ENCODE measurements at regions not wholly inside any gene's neighbourhood (a gene's known extent, or its start where the extent isn't known, plus 50 kb on each side); places are given as distances from the start of the nearest gene placed in this dataset.

DNA sequence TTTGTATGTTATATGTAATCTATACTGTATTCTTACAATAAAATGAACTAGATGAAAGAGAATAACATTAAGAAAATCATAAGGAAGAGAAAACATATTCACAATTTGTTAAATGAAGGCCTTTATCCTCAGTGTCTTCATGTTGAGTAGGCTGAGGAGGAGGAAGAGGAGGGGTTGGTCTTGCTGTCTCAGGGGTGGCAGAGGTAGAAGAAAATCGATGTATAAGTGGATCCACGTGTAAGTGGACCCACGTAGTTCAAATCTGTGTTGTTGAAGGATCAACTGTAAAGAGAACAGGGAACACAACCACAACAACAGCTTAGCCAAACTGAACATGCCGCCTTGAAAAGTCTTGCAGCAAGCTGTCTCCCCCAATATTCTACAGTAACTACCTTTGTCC is 161.6 kb upstream of the NRP1 start:
- H3K36me3 ChIP-seq (replicated peaks in 1 of 2), result no peaks in the 10 kb centered on the region
- 69 to 76% (median 75%) methylated on average over 4 of the region's 4 CpGs for WGBS, 4 donors
- no peaks in the 10 kb centered on the region for H3K27me3 ChIP-seq
- no peak for TF ChIP-seq POLR2A (IDR thresholded peaks at IDR 0.05)
- TF ChIP-seq, protein P1, sequence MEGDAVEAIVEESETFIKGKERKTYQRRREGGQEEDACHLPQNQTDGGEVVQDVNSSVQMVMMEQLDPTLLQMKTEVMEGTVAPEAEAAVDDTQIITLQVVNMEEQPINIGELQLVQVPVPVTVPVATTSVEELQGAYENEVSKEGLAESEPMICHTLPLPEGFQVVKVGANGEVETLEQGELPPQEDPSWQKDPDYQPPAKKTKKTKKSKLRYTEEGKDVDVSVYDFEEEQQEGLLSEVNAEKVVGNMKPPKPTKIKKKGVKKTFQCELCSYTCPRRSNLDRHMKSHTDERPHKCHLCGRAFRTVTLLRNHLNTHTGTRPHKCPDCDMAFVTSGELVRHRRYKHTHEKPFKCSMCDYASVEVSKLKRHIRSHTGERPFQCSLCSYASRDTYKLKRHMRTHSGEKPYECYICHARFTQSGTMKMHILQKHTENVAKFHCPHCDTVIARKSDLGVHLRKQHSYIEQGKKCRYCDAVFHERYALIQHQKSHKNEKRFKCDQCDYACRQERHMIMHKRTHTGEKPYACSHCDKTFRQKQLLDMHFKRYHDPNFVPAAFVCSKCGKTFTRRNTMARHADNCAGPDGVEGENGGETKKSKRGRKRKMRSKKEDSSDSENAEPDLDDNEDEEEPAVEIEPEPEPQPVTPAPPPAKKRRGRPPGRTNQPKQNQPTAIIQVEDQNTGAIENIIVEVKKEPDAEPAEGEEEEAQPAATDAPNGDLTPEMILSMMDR (IDR thresholded peaks at IDR 0.05), result no peak
- no peak overlapping the region for H3K4me3 ChIP-seq
- H3K27ac ChIP-seq, result no peak overlapping the region
- no peaks in the 10 kb centered on the region for H3K4me1 ChIP-seq (replicated peaks in 1 of 2)
- intact Hi-C loops (cut with DNase I), result no loop called here
- DNase-seq, result no peak
- no peaks in the 10 kb centered on the region for H3K9me3 ChIP-seq (replicated peaks in 1 of 3)

DNA sequence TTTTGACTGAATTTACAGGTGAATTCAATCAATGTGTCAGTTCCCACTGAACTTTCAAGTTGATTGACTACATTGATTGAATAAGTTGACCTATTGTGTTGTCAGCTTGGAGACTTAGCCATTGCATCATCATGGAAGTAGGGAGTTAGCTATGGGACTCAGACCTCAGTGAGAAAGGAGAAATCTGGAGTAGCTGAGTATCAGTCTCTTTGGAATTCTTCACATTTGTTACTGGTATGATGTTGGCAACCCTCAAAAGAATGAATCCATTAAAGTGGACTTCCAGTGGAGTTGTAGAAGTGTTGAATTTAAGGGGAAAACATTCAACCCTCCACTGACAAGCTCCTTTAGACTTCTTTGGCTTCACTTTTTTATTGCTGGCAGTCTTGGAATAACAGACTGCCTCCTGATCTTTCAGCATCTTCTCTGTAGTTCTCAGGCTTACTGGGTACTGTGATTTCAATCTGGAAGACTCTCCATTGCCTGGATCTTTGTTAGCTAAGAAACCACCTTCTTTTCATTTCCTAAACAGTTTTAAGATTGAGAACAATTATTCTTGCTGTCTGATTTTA is 160.3 kb upstream of the NRP1 start:
- Histone ChIP-seq H3K9me3 (replicated peaks in 1 of 3) (no peaks in the 10 kb centered on the region), H3K36me3 (replicated peaks in 1 of 2) (no peaks in the 10 kb centered on the region), H3K27me3 (no peaks in the 10 kb centered on the region), H3K4me3 (no peak overlapping the region), H3K27ac (no peak overlapping the region), H3K4me1 (replicated peaks in 1 of 2) (no peaks in the 10 kb centered on the region)
- DNase-seq, result no peak
- TF ChIP-seq POLR2A (IDR thresholded peaks at IDR 0.05), result no peak
- TF ChIP-seq, protein P1 (IDR thresholded peaks at IDR 0.05), result no peak
- intact Hi-C loops (cut with DNase I), result no loop called here

DNA sequence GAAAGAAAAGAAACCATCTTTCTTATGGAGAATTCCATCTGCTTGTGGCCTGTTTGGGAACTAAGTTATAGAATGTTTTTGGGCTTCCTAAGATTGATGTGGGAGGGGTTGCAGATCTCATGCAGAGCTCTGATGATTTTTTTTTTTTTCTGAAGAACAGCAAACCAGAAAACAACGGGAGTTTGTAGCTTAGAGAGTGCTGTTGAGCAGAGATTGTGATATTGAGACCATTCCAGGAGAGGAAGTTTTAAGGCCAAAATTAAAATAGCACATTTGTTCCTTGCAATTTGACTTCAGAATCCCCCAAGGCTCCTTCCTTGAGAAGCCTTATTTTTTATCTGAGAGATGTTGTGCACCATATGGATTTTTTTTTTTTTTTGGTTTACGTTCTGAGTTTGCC is 159.5 kb upstream of the NRP1 start:
- WGBS, 4 donors, result 66 to 75% (median 67%) methylated on average over 2 of the region's 2 CpGs
- intact Hi-C loops (cut with DNase I), result no loop called here

DNA sequence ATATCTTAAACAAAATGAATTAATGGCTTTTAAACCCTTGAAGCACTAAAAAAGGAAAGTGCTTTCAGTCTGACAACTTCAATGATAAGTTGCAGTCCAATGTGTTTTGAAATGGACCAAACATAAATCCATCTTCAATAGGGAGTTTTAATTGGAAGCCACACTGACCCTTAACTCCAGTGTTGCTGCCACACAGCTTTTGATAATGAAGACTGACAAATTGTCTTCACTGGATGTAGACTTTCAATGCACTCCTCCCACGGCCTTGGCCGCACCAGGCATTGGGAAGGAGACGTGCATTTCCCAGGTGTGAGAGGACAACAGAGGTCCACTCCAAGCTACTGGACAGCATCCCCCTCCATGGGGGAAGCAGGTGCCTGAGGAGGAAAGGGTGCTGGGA is 159.0 kb upstream of the NRP1 start:
- Histone ChIP-seq H3K4me3 (no peak overlapping the region), H3K9me3 (replicated peaks in 1 of 3) (no peaks in the 10 kb centered on the region), H3K27ac (peak overlapping the region in 1 of 5 donors; percentile 37), H3K4me1 (replicated peaks in 1 of 2) (peaks cover 0 to 5% of the 10 kb centered on the region in 2 donors), H3K36me3 (replicated peaks in 1 of 2) (no peaks in the 10 kb centered on the region), H3K27me3 (no peaks in the 10 kb centered on the region)
- TF ChIP-seq POLR2A (IDR thresholded peaks at IDR 0.05), result no peak
- TF ChIP-seq, protein P1 (IDR thresholded peaks at IDR 0.05), result no peak
- DNase-seq, result no peak
- intact Hi-C loops (cut with DNase I), result no loop called here
- WGBS, 4 donors, result 61 to 80% (median 74%) methylated on average over 3 of the region's 3 CpGs

More for the DNA sequence above, 159.5 kb upstream of the NRP1 start:
- no peaks in the 10 kb centered on the region for H3K27me3 ChIP-seq
- no peaks in the 10 kb centered on the region for H3K36me3 ChIP-seq (replicated peaks in 1 of 2)
- no peak overlapping the region for H3K4me3 ChIP-seq
- TF ChIP-seq, protein P1 (IDR thresholded peaks at IDR 0.05), result no peak
- TF ChIP-seq POLR2A (IDR thresholded peaks at IDR 0.05), result no peak
- peaks cover 0 to 3% of the 10 kb centered on the region in 2 donors for H3K4me1 ChIP-seq (replicated peaks in 1 of 2)
- no peaks in the 10 kb centered on the region for H3K9me3 ChIP-seq (replicated peaks in 1 of 3)
- no peak for DNase-seq
- H3K27ac ChIP-seq, result no peak overlapping the region

Data from adrenal gland (tissue), 9 donors.